ENCODE measurements at regions not wholly inside any gene's neighbourhood (a gene's known extent, or its start where the extent isn't known, plus 50 kb on each side); places are given as distances from the start of the nearest gene placed in this dataset.

- Mint-ChIP-seq H3K4me1 (ENCODE audit: unreplicated experiment) (no peaks in the 10 kb centered on the region), H3K4me3 (no peak overlapping the region), H3K9me3 (no peaks in the 10 kb centered on the region), H3K27ac (no peak overlapping the region), H3K36me3 (no peaks in the 10 kb centered on the region), H3K27me3 (no peaks in the 10 kb centered on the region)
- no peak for DNase-seq (ENCODE audit: extremely low spot score, unreplicated experiment)
- TF ChIP-seq, protein P1, sequence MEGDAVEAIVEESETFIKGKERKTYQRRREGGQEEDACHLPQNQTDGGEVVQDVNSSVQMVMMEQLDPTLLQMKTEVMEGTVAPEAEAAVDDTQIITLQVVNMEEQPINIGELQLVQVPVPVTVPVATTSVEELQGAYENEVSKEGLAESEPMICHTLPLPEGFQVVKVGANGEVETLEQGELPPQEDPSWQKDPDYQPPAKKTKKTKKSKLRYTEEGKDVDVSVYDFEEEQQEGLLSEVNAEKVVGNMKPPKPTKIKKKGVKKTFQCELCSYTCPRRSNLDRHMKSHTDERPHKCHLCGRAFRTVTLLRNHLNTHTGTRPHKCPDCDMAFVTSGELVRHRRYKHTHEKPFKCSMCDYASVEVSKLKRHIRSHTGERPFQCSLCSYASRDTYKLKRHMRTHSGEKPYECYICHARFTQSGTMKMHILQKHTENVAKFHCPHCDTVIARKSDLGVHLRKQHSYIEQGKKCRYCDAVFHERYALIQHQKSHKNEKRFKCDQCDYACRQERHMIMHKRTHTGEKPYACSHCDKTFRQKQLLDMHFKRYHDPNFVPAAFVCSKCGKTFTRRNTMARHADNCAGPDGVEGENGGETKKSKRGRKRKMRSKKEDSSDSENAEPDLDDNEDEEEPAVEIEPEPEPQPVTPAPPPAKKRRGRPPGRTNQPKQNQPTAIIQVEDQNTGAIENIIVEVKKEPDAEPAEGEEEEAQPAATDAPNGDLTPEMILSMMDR (conservative IDR thresholded peaks at IDR 0.05), result no peak
These were observed 78.8 kb upstream of the NAV3 start for GRCh38 chr12:77751939-77752338.

DNA sequence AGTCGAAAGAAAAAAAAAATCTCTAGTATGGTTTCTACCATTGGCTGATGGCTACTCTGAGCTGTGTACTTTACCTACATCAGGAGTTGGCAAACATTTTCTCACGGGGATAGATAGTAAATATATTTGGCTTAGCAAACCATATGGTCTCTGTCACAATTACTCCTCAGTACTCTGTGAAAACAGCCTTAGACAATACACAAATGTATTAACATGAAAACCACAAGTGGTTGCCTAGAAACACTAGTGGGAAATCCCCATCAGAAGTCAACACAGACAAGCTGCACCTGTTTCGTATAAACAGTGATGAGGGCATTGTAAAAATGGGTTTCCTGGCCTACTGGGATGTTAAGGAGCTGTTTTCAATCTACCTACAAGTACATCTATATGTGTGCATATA lies 84.6 kb upstream of the NAV3 start:
- no peak overlapping the region for H3K4me3 Mint-ChIP-seq

GRCh38 chr12:77745624-77746023 lies 85.1 kb upstream of the NAV3 start:
- TF ChIP-seq, protein P1 (conservative IDR thresholded peaks at IDR 0.05), result no peak
- no peaks in the 10 kb centered on the region for H3K9me3 Mint-ChIP-seq
- H3K36me3 Mint-ChIP-seq, result no peaks in the 10 kb centered on the region
- no peak overlapping the region for H3K27ac Mint-ChIP-seq
- no peaks in the 10 kb centered on the region for H3K27me3 Mint-ChIP-seq
- no peak overlapping the region for H3K4me3 Mint-ChIP-seq
- no peak for DNase-seq (ENCODE audit: extremely low spot score, unreplicated experiment)
- H3K4me1 Mint-ChIP-seq (ENCODE audit: unreplicated experiment), result peaks cover 6% of the 10 kb centered on the region

More for the DNA sequence above, 84.6 kb upstream of the NAV3 start:
- TF ChIP-seq, protein P1 (conservative IDR thresholded peaks at IDR 0.05), result no peak
- Mint-ChIP-seq H3K27ac (no peak overlapping the region), H3K27me3 (no peaks in the 10 kb centered on the region), H3K9me3 (no peaks in the 10 kb centered on the region), H3K36me3 (no peaks in the 10 kb centered on the region), H3K4me1 (ENCODE audit: unreplicated experiment) (peaks cover 6% of the 10 kb centered on the region)
- no peak for DNase-seq (ENCODE audit: extremely low spot score, unreplicated experiment)

GRCh38 chr12:77742631-77743030 lies 88.1 kb upstream of the NAV3 start:
- no peaks in the 10 kb centered on the region for H3K27me3 Mint-ChIP-seq
- DNase-seq (ENCODE audit: extremely low spot score, unreplicated experiment), result no peak
- H3K9me3 Mint-ChIP-seq, result no peaks in the 10 kb centered on the region
- H3K4me1 Mint-ChIP-seq (ENCODE audit: unreplicated experiment), result peaks cover 6% of the 10 kb centered on the region
- no peak overlapping the region for H3K27ac Mint-ChIP-seq
- H3K36me3 Mint-ChIP-seq, result no peaks in the 10 kb centered on the region
- no peak overlapping the region for H3K4me3 Mint-ChIP-seq
- TF ChIP-seq, protein P1 (conservative IDR thresholded peaks at IDR 0.05), result no peak

- H3K9me3 Mint-ChIP-seq, result no peaks in the 10 kb centered on the region
- no peak overlapping the region for H3K4me3 Mint-ChIP-seq
- DNase-seq (ENCODE audit: extremely low spot score, unreplicated experiment), result no peak
- H3K27ac Mint-ChIP-seq, result no peak overlapping the region
- no peaks in the 10 kb centered on the region for H3K27me3 Mint-ChIP-seq
- no peaks in the 10 kb centered on the region for H3K36me3 Mint-ChIP-seq
- TF ChIP-seq, protein P1 (conservative IDR thresholded peaks at IDR 0.05), result no peak
- peaks cover 6% of the 10 kb centered on the region for H3K4me1 Mint-ChIP-seq (ENCODE audit: unreplicated experiment)
These were observed 88.6 kb upstream of the NAV3 start for GRCh38 chr12:77741974-77742517.
